HG02885 (cell line): ENCODE measurements at regions not wholly inside any gene's neighbourhood (a gene's known extent, or its start where the extent isn't known, plus 50 kb on each side); places are given as distances from the start of the nearest gene placed in this dataset.
"Not testable (repeated sequence)": the region's sequence is repeated elsewhere in the genome, so short reads cannot be mapped to it uniquely, and the experiment has no call there.

Experiments
- ATAC-seq: cut with Tn5 transposase; IDR thresholded peaks from one replicate; pipeline ENCODE4 v1.9.1; 2021; ENCODE audit warnings: mild to moderate bottlenecking; ENCODE audit not compliant: unreplicated experiment, poor library complexity

- no peak for ATAC-seq
Observed at GRCh38 chr6:77095936-77096627, 367.2 kb downstream of the HTR1B start.

- ATAC-seq: no peak
Observed at GRCh38 chr6:77094821-77095220, 368.5 kb downstream of the HTR1B start.

GRCh38 chr6:77092971-77093370 is 370.3 kb downstream of the HTR1B start:
- no peak for ATAC-seq

GRCh38 chr6:77089776-77090175 is 373.5 kb downstream of the HTR1B start:
- no peak for ATAC-seq

GRCh38 chr6:77087794-77088318 is 375.4 kb downstream of the HTR1B start:
- ATAC-seq: not testable (repeated sequence)

- ATAC-seq: no peak
Observed at GRCh38 chr6:77074037-77074713, 389.1 kb downstream of the HTR1B start.

- ATAC-seq: no peak
Observed at GRCh38 chr6:77073410-77073760, 389.9 kb downstream of the HTR1B start.

GRCh38 chr6:77072694-77073409 is 390.4 kb downstream of the HTR1B start:
- no peak for ATAC-seq

GRCh38 chr6:77063494-77063893 is 399.8 kb downstream of the HTR1B start:
- no peak for ATAC-seq

- no peak for ATAC-seq
Observed at GRCh38 chr6:77055711-77056110, 407.6 kb downstream of the HTR1B start.

GRCh38 chr6:77040568-77041195 is 422.6 kb downstream of the HTR1B start:
- ATAC-seq: no peak

GRCh38 chr6:77038807-77039206 is 424.5 kb downstream of the HTR1B start:
- ATAC-seq: no peak

- no peak for ATAC-seq
Observed at GRCh38 chr6:77037439-77037838, 425.9 kb downstream of the HTR1B start.

GRCh38 chr6:77036400-77036799 is 426.9 kb downstream of the HTR1B start:
- ATAC-seq: no peak

GRCh38 chr6:77034161-77034560 is 429.1 kb downstream of the HTR1B start:
- ATAC-seq: no peak

- ATAC-seq: no peak
Observed at GRCh38 chr6:77030929-77031674, 432.2 kb downstream of the HTR1B start.

- ATAC-seq: no peak
Observed at GRCh38 chr6:77026341-77026740, 436.9 kb downstream of the HTR1B start.

GRCh38 chr6:77025736-77026223 is 437.5 kb downstream of the HTR1B start:
- no peak for ATAC-seq

- no peak for ATAC-seq
Observed at GRCh38 chr6:77021778-77022177, 441.5 kb downstream of the HTR1B start.

GRCh38 chr6:77021232-77021631 is 442.1 kb downstream of the HTR1B start:
- no peak for ATAC-seq
